ENCODE measurements at regions not wholly inside any gene's neighbourhood (a gene's known extent, or its start where the extent isn't known, plus 50 kb on each side); places are given as distances from the start of the nearest gene placed in this dataset.

GRCh38 chr17:73835605-73836004, 191.4 kb upstream of the SDK2 start:
- no peak for DNase-seq
- WGBS (ENCODE audit: insufficient coverage) = no CpG with 5 or more reads among the region's 8 CpGs
- H3K36me3 ChIP-seq (ENCODE audit: control insufficient read depth, insufficient read depth, low read length) = no peaks in the 10 kb centered on the region
- no peak overlapping the region for H3K27ac ChIP-seq (ENCODE audit: low read length)
- H3K4me3 ChIP-seq (ENCODE audit: low read length) = no peak overlapping the region
- peaks cover 31% of the 10 kb centered on the region for H3K27me3 ChIP-seq (ENCODE audit: control insufficient read depth, insufficient read depth, low read length)
- H3K4me1 ChIP-seq (ENCODE audit: control insufficient read depth, insufficient read depth, low read length) = no peaks in the 10 kb centered on the region
- H3K9me3 ChIP-seq (replicated peaks; ENCODE audit: control insufficient read depth, low read depth, low read length) = no peaks in the 10 kb centered on the region

GRCh38 chr17:73838815-73839214, 194.6 kb upstream of the SDK2 start:
- no peaks in the 10 kb centered on the region for H3K36me3 ChIP-seq (ENCODE audit: control insufficient read depth, insufficient read depth, low read length)
- DNase-seq = peak; percentile 43
- no peak overlapping the region for H3K27ac ChIP-seq (ENCODE audit: low read length)
- H3K27me3 ChIP-seq (ENCODE audit: control insufficient read depth, insufficient read depth, low read length) = peaks cover 47% of the 10 kb centered on the region
- H3K4me1 ChIP-seq (ENCODE audit: control insufficient read depth, insufficient read depth, low read length) = no peaks in the 10 kb centered on the region
- H3K4me3 ChIP-seq (ENCODE audit: low read length) = no peak overlapping the region
- H3K9me3 ChIP-seq (replicated peaks; ENCODE audit: control insufficient read depth, low read depth, low read length) = no peaks in the 10 kb centered on the region
- WGBS (ENCODE audit: insufficient coverage) = 58% methylated on average over 2 of the region's 5 CpGs

- peaks cover 34% of the 10 kb centered on the region for H3K27me3 ChIP-seq (ENCODE audit: control insufficient read depth, insufficient read depth, low read length)
- no peaks in the 10 kb centered on the region for H3K4me1 ChIP-seq (ENCODE audit: control insufficient read depth, insufficient read depth, low read length)
- DNase-seq = no peak
- no peak overlapping the region for H3K27ac ChIP-seq (ENCODE audit: low read length)
- no peak overlapping the region for H3K4me3 ChIP-seq (ENCODE audit: low read length)
- WGBS (ENCODE audit: insufficient coverage) = no CpG with 5 or more reads among the region's 1 CpG
- no peaks in the 10 kb centered on the region for H3K36me3 ChIP-seq (ENCODE audit: control insufficient read depth, insufficient read depth, low read length)
- no peaks in the 10 kb centered on the region for H3K9me3 ChIP-seq (replicated peaks; ENCODE audit: control insufficient read depth, low read depth, low read length)
Observed at GRCh38 chr17:73840829-73841228, 196.6 kb upstream of the SDK2 start.

GRCh38 chr17:73841431-73842060, 197.3 kb upstream of the SDK2 start:
- no peaks in the 10 kb centered on the region for H3K36me3 ChIP-seq (ENCODE audit: control insufficient read depth, insufficient read depth, low read length)
- H3K27ac ChIP-seq (ENCODE audit: low read length) = no peak overlapping the region
- no CpG with 5 or more reads among the region's 3 CpGs for WGBS (ENCODE audit: insufficient coverage)
- no peak overlapping the region for H3K4me3 ChIP-seq (ENCODE audit: low read length)
- no peaks in the 10 kb centered on the region for H3K4me1 ChIP-seq (ENCODE audit: control insufficient read depth, insufficient read depth, low read length)
- no peak for DNase-seq
- H3K27me3 ChIP-seq (ENCODE audit: control insufficient read depth, insufficient read depth, low read length) = peaks cover 29% of the 10 kb centered on the region
- H3K9me3 ChIP-seq (replicated peaks; ENCODE audit: control insufficient read depth, low read depth, low read length) = no peaks in the 10 kb centered on the region

- Histone ChIP-seq H3K27me3 (ENCODE audit: control insufficient read depth, insufficient read depth, low read length) (peaks cover 8% of the 10 kb centered on the region), H3K4me3 (ENCODE audit: low read length) (no peak overlapping the region), H3K27ac (ENCODE audit: low read length) (no peak overlapping the region), H3K9me3 (replicated peaks; ENCODE audit: control insufficient read depth, low read depth, low read length) (no peaks in the 10 kb centered on the region), H3K4me1 (ENCODE audit: control insufficient read depth, insufficient read depth, low read length) (no peaks in the 10 kb centered on the region), H3K36me3 (ENCODE audit: control insufficient read depth, insufficient read depth, low read length) (no peaks in the 10 kb centered on the region)
- DNase-seq = no peak
- 73% methylated on average over 11 of the region's 12 CpGs for WGBS (ENCODE audit: insufficient coverage)
Observed at GRCh38 chr17:73847952-73848351, 203.7 kb upstream of the SDK2 start.

GRCh38 chr17:73850426-73850825, 206.2 kb upstream of the SDK2 start:
- 56% methylated on average over 2 of the region's 3 CpGs for WGBS (ENCODE audit: insufficient coverage)
- H3K4me3 ChIP-seq (ENCODE audit: low read length) = no peak overlapping the region
- no peaks in the 10 kb centered on the region for H3K36me3 ChIP-seq (ENCODE audit: control insufficient read depth, insufficient read depth, low read length)
- no peak for DNase-seq
- no peaks in the 10 kb centered on the region for H3K4me1 ChIP-seq (ENCODE audit: control insufficient read depth, insufficient read depth, low read length)
- H3K27ac ChIP-seq (ENCODE audit: low read length) = no peak overlapping the region
- no peaks in the 10 kb centered on the region for H3K27me3 ChIP-seq (ENCODE audit: control insufficient read depth, insufficient read depth, low read length)
- H3K9me3 ChIP-seq (replicated peaks; ENCODE audit: control insufficient read depth, low read depth, low read length) = peaks cover 2% of the 10 kb centered on the region

- no peak for DNase-seq
Observed at GRCh38 chr17:73851091-73851490, 206.8 kb upstream of the SDK2 start.

GRCh38 chr17:73851921-73852320, 207.7 kb upstream of the SDK2 start:
- H3K27me3 ChIP-seq (ENCODE audit: control insufficient read depth, insufficient read depth, low read length) = no peaks in the 10 kb centered on the region
- peaks cover 2% of the 10 kb centered on the region for H3K4me1 ChIP-seq (ENCODE audit: control insufficient read depth, insufficient read depth, low read length)
- no peaks in the 10 kb centered on the region for H3K36me3 ChIP-seq (ENCODE audit: control insufficient read depth, insufficient read depth, low read length)
- H3K4me3 ChIP-seq (ENCODE audit: low read length) = no peak overlapping the region
- DNase-seq = no peak
- 89% methylated on average over 2 of the region's 2 CpGs for WGBS (ENCODE audit: insufficient coverage)
- peaks cover 2% of the 10 kb centered on the region for H3K9me3 ChIP-seq (replicated peaks; ENCODE audit: control insufficient read depth, low read depth, low read length)
- H3K27ac ChIP-seq (ENCODE audit: low read length) = no peak overlapping the region

More at GRCh38 chr17:73851091-73851490, 206.8 kb upstream of the SDK2 start:
- no peaks in the 10 kb centered on the region for H3K36me3 ChIP-seq (ENCODE audit: control insufficient read depth, insufficient read depth, low read length)
- H3K9me3 ChIP-seq (replicated peaks; ENCODE audit: control insufficient read depth, low read depth, low read length) = peaks cover 2% of the 10 kb centered on the region
- H3K27me3 ChIP-seq (ENCODE audit: control insufficient read depth, insufficient read depth, low read length) = no peaks in the 10 kb centered on the region
- H3K4me1 ChIP-seq (ENCODE audit: control insufficient read depth, insufficient read depth, low read length) = peaks cover 2% of the 10 kb centered on the region
- H3K4me3 ChIP-seq (ENCODE audit: low read length) = no peak overlapping the region
- WGBS (ENCODE audit: insufficient coverage) = 94% methylated on average over 2 of the region's 2 CpGs
- no peak overlapping the region for H3K27ac ChIP-seq (ENCODE audit: low read length)

GRCh38 chr17:73855720-73856333, 211.6 kb upstream of the SDK2 start:
- peaks cover 2% of the 10 kb centered on the region for H3K9me3 ChIP-seq (replicated peaks; ENCODE audit: control insufficient read depth, low read depth, low read length)
- 66% methylated on average over 7 of the region's 15 CpGs for WGBS (ENCODE audit: insufficient coverage)
- DNase-seq = peak; percentile 69

GRCh38 chr17:73856556-73856955, 212.3 kb upstream of the SDK2 start:
- peaks cover 2% of the 10 kb centered on the region for H3K9me3 ChIP-seq (replicated peaks; ENCODE audit: control insufficient read depth, low read depth, low read length)
- H3K27me3 ChIP-seq (ENCODE audit: control insufficient read depth, insufficient read depth, low read length) = no peaks in the 10 kb centered on the region
- no peak overlapping the region for H3K4me3 ChIP-seq (ENCODE audit: low read length)
- H3K36me3 ChIP-seq (ENCODE audit: control insufficient read depth, insufficient read depth, low read length) = no peaks in the 10 kb centered on the region
- DNase-seq = no peak
- 80% methylated on average over 1 of the region's 11 CpGs for WGBS (ENCODE audit: insufficient coverage)
- H3K4me1 ChIP-seq (ENCODE audit: control insufficient read depth, insufficient read depth, low read length) = peaks cover 2% of the 10 kb centered on the region
- no peak overlapping the region for H3K27ac ChIP-seq (ENCODE audit: low read length)

More at GRCh38 chr17:73855720-73856333, 211.6 kb upstream of the SDK2 start:
- Histone ChIP-seq H3K4me1 (ENCODE audit: control insufficient read depth, insufficient read depth, low read length) (peaks cover 2% of the 10 kb centered on the region), H3K27me3 (ENCODE audit: control insufficient read depth, insufficient read depth, low read length) (no peaks in the 10 kb centered on the region), H3K4me3 (ENCODE audit: low read length) (no peak overlapping the region), H3K36me3 (ENCODE audit: control insufficient read depth, insufficient read depth, low read length) (no peaks in the 10 kb centered on the region), H3K27ac (ENCODE audit: low read length) (no peak overlapping the region)

Data from muscle of leg (tissue), 3 donors.